ENCODE measurements at regions not wholly inside any gene's neighbourhood (a gene's known extent, or its start where the extent isn't known, plus 50 kb on each side); places are given as distances from the start of the nearest gene placed in this dataset.

DNA sequence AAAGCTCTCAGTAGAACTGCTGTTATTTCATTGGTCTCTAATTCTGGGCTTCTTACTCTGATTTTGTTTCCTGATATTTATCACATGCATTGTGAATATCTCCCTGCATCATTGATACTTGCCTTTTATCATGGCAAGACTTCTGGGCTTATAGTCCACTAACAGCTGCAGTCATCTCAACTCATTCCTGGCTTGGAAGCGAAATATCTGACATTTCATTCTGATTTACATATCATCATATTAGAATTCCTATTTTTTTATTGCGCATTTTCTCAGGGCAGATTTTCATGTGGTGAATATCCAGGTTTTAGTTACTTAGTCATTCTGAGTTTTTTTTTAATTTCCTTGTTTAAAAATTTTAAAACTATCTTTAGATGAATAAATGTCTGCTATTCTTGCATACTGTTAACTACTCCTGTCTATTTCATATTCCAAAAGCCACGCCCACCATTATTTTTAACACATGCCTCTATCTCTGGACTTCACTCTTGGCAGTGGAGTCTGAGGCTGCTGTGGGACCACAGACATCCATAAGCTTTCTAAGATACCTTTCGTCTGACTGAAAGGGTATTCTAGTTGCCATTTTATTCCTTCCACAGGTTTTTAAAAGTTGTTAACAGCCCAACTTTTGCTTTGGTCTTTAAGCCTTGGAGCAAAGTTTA lies 164.5 kb downstream of the IRS1 start:
- intact Hi-C loops (cut with DNase I, micrococcal nuclease), result no loop called here
- no peak for DNase-seq
- ATAC-seq, result no peak

DNA sequence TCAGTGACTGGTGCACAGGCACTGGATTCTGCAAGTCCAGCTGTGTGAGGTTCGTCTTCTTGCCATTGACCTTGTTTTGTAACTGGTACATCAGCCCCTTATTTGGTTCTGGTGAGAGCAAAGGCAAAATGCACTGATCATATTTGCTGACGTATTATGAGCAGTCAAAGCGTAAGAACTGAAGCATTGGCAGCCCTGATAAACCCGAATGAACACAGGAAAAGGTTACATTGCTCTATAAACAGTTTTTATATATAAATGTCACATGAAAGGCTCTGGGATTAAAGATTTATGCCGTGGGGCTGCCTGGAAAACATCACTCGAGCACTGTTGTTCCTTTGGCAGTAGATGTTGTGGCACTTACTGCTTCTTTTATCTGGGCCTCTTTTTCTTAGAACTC lies 167.9 kb downstream of the IRS1 start:
- peak in 1 of 2 donors; percentile 40 for DNase-seq
- intact Hi-C loops (cut with DNase I, micrococcal nuclease), result no loop called here
- ATAC-seq, result peak; percentile 29

DNA sequence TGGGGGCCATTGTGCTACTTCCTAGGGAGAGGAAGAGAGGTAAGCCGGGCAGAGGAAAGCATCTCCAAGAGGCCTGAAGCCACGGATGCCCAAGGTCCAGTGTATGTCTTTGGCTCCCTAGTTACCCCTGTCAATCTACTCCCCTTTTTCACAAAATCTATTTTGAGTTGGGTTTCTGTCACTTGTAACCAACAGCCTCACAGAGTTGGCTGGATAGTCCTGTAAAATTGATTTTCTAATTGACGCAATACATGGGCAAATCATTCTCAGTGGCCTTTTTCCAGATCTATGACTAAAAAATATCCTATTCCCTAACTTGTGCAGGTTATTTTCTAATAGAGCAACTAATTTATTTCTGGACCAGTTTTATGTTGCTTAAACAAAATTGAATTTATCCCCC lies 168.4 kb downstream of the IRS1 start:
- intact Hi-C loops (cut with DNase I, micrococcal nuclease), result no loop called here
- ATAC-seq (no peak), DNase-seq (no peak)

DNA sequence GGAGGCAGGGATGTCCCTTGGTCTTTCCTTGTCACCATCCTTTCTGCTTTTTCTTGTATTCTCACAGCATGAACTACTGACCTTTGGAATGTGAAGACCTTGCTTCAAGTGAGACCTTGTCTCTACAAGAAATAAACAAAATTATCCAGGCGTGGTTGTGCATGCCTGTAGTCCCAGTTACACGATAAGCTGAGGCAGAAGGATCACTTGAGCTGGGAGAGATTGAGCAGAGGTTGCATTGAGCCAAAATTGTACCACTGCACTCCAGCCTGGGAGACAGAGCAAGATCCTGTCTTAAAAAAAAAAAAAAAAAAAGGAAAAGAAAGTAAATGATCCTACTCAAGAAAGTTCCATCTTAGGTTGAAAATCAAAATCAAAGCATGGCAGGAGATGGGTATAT lies 173.7 kb downstream of the IRS1 start:
- ATAC-seq, result no peak

DNA sequence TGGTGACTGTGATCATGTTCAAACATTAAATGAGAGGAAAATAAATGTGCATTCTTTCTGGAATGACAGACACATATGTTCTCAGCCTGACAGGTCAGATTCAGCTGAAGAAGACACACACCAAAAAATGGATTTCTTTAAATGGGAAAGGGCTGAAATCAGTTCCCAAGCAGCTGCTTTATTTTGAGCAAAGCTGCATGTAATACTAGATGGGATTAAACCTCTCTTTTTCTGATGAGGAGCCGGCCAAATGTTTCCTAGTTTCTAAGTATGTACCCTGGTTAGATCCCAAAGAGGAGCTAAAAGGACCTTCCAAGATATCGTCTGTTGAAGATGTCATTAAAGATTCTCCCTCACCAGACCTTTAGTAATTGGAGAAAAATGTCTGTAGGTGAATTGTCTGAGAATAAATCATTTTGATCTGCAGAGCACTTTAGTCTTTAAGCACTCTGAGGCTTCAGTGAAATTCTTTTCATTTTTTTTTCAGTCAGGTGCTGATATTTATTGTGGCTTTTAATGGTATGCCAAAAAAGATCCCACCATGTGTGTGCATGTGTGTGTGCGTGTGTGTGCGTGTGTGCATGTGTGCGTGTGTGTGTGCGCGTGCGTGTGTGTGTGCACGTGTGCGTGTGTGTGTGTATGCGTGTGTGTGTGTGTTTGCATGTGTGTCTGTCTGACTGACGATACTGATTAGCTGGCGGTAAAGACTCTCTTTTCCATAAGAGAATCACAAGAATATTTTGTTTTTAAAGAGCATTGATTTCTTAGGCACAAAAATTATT lies 175.8 kb downstream of the IRS1 start:
- DNase-seq, result no peak
- ATAC-seq, result no peak
- intact Hi-C loops (cut with DNase I, micrococcal nuclease), result no loop called here

More for the DNA sequence above, 173.7 kb downstream of the IRS1 start:
- DNase-seq, result no peak
- intact Hi-C loops (cut with DNase I, micrococcal nuclease), result no loop called here

DNA sequence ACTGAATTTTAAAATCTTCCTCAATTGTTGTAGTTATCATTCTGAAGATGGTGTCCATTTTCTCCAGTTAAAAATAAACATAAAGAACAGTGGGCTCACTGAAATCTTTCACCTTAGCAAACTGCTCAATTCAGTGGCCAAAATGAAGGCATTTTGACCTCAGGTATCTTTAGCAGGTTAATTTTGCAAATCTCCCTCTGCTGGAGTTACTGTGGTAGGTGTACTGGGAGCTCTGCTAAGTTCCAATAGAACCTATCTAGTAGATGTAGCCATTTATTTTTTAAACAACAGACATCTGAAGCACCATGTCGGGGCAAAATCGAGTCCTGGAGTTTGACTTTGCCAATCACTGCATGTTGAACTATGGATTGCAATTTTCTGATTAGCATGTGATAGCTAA lies 177.1 kb downstream of the IRS1 start:
- DNase-seq (no peak), ATAC-seq (no peak)
- intact Hi-C loops (cut with DNase I, micrococcal nuclease), result no loop called here

DNA sequence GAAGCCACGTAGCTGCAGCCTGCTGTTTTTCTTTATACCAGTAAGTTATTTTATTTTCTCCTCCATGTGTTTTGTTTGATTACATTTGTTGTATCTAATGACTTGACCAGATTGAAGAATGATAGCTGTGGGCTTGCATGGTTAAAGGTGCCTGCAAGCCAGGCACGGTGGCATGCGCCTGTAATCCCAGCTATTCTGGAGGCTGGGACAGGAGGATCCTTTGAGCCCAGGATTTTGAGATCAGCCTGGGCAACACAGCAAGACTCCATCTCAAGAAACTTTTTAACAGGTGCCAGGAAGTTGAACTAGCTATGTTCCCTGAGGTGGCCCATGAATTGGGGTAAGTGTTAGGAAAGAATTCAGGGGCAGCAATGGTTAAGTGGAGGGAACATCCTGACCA lies 179.4 kb downstream of the IRS1 start:
- ATAC-seq (no peak), DNase-seq (no peak)
- intact Hi-C loops (cut with DNase I, micrococcal nuclease), result no loop called here

DNA sequence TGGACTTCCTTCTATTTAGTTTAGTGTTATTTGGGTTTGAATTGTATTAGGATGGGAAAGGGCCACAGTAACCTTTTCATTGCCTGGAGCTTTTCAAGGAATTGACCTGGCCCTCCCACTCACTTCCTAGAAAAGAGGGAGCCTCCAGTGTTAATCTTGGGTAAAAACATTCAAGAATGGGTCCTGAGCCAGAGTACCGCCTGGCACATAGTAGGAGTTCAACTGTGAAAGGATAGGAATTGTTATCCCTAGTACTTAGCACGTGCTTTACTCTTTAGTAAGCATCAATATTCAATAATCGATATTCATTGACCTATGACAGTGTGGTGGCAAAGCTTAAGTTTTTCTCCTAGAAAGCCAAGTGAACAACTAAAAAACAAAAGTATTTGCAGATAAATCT lies 179.9 kb downstream of the IRS1 start:
- no peak for ATAC-seq
- DNase-seq, result no peak
- intact Hi-C loops (cut with DNase I, micrococcal nuclease), result no loop called here

DNA sequence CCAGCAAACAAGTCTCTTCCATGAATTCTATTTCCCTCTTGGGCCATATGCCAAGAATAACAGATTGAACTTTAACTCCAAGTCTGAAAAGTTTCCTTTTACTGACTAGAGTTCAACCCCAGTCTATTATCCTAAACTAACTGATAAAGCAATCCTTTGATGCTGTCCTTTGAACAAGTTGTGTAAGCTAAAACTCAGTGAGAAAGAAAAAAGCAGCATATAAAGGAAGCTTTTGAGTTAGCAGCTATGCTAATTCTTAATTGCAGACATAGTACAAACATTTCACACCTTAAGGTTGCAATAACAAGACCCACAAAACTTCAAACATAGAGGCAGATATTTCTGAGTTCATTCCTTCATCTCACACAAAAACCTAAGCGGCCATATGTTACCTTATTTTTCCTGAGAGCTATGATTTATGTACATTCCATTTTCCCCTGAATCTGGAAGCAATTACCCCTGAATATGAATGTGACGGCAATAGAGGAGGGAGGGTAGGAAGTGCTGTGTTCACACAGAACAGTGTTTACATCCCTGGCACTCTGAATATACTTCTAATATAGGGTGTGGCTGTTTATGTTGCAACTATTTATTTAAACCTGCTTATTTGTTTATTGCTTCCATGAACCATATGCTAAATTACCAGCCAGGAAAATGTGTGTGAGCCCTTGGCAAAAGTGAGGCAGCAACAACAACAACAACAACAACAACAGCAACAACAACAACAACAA lies 180.6 kb downstream of the IRS1 start:
- ATAC-seq (peak; percentile 93), DNase-seq (no peak)
- intact Hi-C loops (cut with DNase I, micrococcal nuclease), result no loop called here

DNA sequence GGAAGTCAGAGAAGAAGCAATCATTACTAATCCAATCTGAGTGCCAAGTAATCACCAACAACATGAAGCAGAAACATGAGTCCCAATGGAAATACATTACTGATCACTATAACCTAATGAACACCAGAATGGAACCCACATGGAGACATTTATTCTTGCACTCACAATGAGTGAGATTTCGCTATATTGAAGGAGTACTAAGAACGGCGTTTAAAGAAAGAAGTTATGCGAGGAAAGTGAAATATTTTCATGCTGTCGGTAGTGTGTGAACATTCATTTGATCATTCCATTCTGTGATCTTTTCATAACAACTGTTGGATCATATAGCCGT lies 181.1 kb downstream of the IRS1 start:
- ATAC-seq, result no peak
- no peak for DNase-seq
- intact Hi-C loops (cut with DNase I, micrococcal nuclease), result no loop called here

DNA sequence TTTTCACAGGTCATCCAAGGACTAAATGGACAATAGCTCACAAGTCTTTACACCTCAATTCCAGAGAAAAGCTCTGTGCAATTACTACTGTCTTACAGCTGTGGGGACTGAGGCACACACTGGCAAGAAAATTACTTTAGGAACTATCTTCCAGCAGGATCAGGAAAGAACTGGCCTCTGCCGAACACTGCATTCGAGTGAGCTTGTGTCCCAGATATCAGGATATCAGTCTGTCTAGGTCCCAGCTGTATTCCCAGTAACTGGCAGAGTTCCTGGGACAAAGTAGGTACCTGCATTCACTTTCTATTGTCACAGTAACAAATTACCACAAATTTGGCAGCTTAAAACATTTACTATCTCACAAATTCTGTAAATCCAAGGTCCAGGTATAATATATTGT lies 183.7 kb downstream of the IRS1 start:
- DNase-seq, result no peak
- intact Hi-C loops (cut with DNase I, micrococcal nuclease), result no loop called here
- ATAC-seq, result no peak

DNA sequence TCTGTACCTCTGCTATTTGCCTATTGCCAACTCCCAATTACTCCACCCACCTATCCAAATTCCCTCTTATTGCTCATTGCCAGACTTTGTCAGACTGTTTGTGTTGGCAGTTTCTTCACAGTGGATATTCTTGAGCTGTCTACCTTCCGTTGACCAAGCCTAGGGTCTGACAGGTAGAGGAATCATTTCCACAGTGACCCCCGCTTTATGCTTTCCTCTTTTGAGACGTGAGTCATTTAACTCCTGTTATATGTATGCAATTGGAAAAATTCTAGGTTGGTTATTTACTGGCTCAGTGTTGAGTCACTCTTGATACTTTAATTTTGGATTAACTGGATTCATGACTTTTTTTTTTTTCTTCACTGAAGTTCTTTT lies 187.7 kb downstream of the IRS1 start:
- DNase-seq (no peak), ATAC-seq (no peak)
- intact Hi-C loops (cut with DNase I, micrococcal nuclease), result no loop called here

DNA sequence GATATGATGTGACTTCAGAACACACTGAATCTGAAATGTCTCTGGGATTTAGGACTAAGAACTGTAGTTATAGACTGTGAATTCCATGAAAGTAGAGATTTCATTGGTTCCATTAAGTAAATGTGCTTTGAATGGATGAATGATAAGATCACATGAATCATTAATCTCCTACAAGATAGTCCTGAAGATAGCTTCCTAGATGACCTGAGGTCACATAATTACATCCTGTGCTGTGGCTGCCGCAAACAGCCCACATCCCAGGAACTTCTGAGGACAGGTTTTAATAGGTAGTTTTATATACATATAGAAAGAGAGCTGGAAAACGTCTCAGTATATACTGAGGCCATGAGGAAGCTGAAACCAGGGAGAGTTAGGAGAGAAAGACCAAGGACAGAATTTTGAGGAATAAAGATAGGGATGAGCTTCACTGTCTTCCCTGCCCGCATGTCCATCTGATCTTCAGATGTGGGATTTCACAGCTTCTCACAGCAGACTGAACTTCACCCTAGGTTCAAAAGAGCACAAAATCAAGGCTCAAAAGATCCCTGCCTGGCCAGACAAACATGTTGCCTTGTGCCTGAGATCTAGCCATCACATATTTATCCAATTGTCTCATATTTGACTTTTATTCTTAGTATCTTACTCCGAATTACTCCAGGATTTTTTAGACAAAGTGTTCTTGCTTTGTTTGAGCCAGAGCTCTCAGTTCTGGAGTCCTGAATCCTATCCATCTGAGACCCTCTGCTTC lies 188.2 kb downstream of the IRS1 start:
- intact Hi-C loops (cut with DNase I, micrococcal nuclease), result no loop called here
- no peak for ATAC-seq
- no peak for DNase-seq

DNA sequence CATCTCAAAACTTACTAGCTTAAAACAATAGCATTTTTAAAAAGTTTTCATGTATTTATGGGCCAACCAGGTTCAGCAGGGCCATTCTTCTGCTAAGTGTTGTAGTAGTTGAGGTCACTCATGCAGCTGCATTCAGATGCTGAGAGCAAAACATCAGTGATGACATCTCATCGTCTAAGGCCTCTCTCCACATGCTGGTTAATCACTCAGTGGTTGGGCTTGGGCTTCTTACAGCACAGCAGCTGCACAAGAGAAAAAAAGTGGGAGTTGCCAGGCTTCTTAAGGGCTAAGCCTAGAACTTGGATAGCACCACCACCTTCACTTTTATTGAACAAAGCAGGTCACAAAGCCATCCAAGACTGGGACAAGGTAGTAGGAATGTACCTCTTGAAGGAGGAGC lies 190.3 kb downstream of the IRS1 start:
- ATAC-seq (no peak), DNase-seq (no peak)
- intact Hi-C loops (cut with DNase I, micrococcal nuclease), result no loop called here

DNA sequence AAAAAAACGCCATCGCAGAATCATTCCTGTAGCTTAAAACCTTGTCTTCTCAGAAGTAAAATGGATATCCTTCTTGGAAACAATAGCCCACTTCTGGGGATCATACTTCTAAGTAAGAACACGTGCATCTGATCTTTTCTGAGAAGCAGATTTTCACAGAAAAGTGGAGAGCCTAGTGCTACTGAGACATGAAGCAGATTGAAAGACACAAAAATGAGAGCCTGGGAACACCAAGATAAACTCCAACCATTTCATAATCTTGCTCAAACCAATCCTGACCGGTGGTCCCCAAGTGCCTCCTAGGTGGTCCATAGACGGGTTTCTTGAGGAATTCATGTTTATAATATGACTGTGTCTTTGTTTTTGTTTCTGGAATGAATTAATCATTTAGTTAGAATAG lies 191.2 kb downstream of the IRS1 start:
- intact Hi-C loops (cut with DNase I, micrococcal nuclease), result no loop called here
- DNase-seq, result no peak
- no peak for ATAC-seq

DNA sequence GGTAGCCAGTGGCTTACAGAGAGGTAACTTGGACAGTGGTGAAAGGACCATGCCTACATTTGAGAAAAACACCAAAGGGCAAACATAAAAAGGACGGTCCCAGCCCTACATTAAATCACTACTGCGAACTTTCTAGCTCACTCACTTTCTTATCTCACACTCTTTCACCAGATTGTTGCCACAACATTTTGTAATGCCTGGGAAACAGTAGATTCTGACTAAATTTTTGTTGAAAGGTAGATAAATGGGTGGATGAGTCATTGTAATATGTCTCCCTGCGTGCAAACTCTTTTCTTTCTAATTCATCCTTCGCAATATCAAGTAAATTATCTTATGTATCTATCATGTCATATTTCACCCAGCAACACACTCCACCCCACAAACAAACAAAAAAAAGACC lies 192.2 kb downstream of the IRS1 start:
- no peak for ATAC-seq
- DNase-seq, result no peak
- intact Hi-C loops (cut with DNase I, micrococcal nuclease), result no loop called here

DNA sequence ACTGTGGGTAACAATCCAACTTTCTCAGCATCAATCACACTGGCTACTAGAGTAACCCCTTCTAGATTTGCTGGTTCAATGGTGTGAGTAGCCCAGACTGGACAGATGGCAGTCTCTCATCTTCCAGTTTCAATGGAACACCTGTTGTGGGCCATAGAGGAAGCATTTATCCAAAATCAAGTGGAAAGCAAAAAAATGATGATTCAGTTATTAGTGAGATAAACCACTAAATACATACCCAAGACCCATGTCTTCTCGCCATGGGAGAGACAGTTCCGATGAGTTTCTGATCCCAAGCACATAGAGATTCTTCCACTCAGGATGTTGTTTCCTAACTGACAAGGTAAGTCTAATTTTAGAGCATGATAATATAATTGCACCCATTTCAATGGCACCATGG lies 194.0 kb downstream of the IRS1 start:
- ATAC-seq (no peak), DNase-seq (no peak)
- intact Hi-C loops (cut with DNase I, micrococcal nuclease), result no loop called here

DNA sequence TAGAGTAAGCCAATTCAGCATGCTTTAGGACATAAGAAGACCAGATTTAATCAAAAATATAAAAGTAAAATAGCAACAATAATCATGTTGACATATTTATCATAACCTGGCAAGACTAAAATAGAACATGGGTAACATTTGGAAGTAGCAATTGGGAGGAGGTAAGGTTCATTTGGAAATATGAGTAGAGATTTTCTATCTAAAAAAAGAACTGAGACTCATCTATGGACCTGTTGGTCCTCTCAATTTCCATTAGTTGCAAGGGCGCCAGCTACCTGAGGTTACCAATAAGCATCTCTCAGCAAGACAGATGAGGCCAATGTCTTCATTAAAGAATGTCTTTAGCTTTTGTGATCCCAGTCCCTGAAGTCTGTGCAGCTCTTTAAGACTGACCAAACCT lies 196.0 kb downstream of the IRS1 start:
- no peak for DNase-seq
- intact Hi-C loops (cut with DNase I, micrococcal nuclease), result no loop called here
- ATAC-seq, result no peak

DNA sequence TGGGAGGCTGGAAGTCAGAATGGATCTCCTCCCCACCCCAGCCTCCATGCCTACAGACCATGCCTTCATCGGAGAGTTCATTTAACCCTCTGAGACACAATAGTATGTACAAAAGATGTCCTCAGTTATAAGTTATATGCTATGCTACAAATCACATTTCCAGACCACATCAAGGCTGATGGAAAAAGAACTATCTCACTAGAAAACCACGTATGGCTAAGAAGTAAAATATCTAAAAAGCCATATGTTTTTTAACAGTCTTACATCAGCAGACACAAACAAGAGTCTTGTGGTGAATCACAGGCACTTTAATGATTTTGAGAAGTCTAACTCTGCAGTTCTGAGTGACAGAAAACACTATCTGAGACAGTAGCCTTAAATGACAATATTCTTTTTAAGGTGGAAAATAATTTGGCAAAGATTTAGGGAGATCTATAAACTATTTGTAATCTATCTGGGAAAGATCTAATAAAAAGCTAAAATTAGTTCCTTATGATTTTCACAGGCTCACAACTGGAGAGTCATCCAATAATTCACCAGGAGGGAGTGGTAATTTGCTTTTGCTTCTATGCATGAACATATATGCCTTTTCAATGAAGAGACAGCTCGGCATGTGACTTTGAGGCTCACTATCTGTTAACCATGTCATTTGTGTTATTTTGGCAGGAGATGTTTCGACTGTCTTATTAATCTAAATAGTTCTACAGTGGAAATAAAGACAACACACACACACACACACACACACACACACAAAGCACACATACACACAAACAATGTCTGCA lies 197.5 kb downstream of the IRS1 start:
- DNase-seq, result no peak
- intact Hi-C loops (cut with DNase I, micrococcal nuclease), result no loop called here
- no peak for ATAC-seq

All from left colon (tissue), 2 donors.